Left colon (tissue), 2 donors: ENCODE measurements at regions not wholly inside any gene's neighbourhood (a gene's known extent, or its start where the extent isn't known, plus 50 kb on each side); places are given as distances from the start of the nearest gene placed in this dataset.

Source experiments
- ATAC-seq: fragments of 200-7000 bp; cut with Tn5 transposase; one replicate; pipeline ENCODE4 v1.9.1; 2020; ENCODE audit warnings: mild to moderate bottlenecking, moderate library complexity
- DNase-seq, 2 donors: peaks; one replicate each; pipeline ENCODE4 v3.0.0-alpha.2; 2020
- intact Hi-C, 2 donors: fragments of 100-400 bp; cut with DNase I in 1 of 2; cut with micrococcal nuclease in 1 of 2; formaldehyde crosslinking; loops; one replicate each; pipeline versions ENCODE4 v1.11.2 to v1.14.0; 2022; cut with DNase I, micrococcal nuclease
- donor health status: DM: no; HTN: no; CAD: no.
- donor health status: DM: yes; HTN: yes; CAD: no.

DNA sequence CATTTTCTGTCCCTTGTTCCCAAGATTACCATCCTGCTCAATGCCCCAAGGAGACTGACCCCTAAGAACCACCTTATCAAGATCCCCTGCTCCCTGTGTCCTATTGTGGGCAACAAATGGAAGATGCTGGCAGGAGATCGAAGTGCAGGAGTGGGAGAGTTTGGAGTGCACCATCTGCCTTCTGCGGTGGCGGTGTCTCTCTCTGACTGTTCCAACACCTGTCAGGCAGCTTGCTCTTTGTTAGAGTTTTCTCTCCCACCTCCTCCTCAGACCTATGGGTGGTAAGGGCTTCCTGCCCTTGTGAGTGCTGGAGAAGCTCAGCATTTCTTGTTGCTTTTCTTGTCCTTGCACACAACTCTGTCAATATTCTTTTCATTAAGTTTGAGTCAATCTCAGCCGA lies 64.1 kb upstream of the SPHKAP start:
- intact Hi-C loops = no loop called here
- ATAC-seq (no peak), DNase-seq (no peak)

DNA sequence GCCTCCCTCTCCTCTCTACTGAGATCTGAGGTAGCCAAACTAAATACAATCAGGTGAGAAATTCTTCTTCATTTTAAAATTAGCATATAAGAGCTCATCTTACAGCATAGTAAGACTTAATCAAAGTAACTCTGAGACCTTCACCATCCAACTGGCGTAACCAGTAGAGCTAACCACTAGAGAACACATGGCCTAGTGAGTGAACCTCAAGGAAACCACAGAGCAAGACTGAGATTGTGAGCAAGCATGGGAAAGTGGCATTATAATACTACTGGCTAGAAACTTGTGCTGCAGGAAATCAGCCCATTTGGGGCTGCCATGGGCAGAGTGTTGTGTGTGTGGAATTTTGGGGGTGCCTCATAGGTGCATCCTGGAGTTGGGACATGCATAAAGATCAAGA lies 61.1 kb upstream of the SPHKAP start:
- DNase-seq (no peak), ATAC-seq (no peak)
- intact Hi-C loops = no loop called here

DNA sequence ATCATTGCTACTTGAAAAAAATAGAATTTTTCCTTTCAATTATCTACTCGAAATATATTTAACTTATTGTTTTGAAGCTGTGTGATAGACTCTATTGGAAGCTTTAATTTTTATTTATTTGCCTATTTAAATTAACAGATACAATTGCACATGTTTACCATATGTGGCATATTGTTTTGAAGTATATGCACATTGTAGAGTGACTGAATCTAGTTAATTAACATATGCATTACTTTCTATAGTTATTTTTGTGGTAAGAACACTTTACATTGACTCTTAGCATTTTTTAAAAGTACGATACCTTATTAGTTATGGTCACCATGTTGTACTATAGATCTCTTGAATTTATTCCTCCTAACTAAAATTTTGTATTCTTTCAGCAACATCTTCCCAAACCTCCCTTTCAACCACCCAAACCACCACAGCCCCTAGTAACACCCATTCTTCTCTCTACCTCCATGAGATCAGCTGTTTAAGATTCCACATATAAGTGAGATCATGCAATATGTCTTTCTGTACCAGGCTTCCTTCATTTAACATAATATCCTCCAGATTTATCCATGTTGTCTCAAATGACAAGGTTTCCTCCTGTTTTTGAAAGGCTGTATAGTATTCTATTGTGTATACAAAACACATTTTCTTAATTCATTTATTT lies 58.5 kb upstream of the SPHKAP start:
- DNase-seq (no peak), ATAC-seq (no peak)
- intact Hi-C loops = no loop called here

DNA sequence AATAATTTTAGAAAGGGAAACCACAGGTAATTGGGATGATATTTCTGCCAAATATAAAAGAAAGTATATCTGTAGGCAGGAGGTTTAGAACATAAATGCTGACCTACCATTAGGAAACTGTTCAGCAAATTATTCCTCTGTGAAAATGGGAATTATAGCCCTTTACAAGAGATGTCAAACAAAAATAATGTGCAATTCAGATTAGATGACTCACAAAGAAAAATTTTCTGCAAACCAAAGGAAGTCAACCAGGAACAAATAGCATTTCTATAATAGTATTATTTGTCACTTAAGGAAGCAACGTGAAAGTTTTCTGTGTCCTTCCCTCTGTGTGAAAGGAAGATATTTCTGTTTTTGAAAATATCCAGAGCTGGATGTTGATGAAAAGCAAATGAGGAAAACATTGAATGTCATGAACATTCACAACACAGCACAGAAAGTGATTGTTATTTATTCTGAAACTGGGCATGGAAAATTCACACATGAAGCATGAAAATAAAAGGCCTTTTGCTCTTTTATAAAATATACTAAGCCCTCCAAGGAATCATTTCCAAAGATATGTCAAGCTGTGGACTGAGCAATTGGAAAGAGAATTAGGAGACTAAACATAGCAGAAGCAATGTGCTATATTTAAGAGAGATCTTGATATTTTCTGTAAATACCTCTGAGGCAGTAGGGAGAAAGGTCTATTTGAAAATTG lies 57.9 kb upstream of the SPHKAP start:
- ATAC-seq = no peak

More for the DNA sequence above, 57.9 kb upstream of the SPHKAP start:
- intact Hi-C loops = no loop called here
- no peak for DNase-seq
